ENCODE measurements at regions not wholly inside any gene's neighbourhood (a gene's known extent, or its start where the extent isn't known, plus 50 kb on each side); places are given as distances from the start of the nearest gene placed in this dataset.
"Not testable (repeated sequence)": the region's sequence is repeated elsewhere in the genome, so short reads cannot be mapped to it uniquely, and the experiment has no call there.

DNA sequence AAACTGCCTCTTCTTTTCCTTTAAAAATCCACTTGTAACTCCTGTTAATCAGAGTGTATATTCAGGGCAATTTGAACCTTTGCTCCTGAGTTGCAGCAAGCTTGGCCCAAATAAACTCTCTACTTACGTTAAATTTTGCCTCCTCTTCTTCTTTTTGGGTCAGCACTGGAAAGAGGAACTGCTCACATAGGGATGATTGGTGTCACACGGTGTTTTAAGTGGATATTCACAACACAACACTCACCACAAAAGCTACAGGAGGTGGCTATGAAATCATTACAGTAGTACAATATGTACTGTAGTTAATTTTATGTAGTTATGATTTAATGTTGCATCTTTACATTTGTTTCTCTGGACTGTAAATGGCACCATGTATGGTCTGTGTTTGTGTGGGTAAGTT is 96.8 kb upstream of the DOCK9 start:
- DNase-seq, result no peak

DNA sequence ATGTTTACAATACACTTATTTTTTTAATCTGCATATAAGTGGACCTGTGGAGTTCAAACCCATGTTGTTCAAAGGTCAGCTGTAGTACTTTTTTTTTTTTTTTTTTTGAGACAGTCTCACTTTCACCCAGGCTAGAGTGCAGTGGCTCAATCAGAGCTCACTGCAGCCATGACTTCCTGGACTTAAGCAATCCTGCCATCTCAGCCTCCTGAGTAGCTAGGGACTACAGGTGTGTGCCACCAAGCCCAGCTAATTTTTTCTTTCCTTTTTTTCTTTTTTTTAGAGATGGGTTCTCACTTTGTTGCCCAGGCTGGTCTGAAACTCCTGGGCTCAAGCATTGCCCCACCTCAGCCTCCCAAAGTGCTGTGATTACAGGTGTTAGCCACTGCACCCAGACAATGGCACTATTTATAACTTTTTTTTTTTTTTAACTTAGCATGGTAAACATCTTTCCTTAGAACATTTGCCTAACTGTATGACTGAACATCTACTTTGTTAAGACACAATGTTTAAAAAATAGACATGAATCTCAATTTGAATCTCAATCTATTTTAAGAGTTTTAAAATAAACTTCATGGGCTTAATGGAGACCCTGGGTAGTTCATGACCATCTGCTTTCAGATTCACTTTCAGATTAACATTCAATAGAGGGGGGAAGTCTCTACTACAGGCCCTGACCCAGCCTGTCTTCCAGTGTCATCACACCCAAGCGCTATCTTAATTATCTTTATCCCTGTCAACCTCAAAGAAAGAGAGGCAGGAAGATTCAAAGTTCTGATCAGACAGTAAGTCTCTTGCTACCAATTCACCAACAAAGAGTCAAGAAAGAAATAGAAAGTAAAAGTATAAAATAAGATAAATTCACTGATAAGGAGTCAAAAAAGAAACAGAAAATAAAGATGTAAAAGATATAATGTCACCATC is 97.7 kb upstream of the DOCK9 start:
- DNase-seq, result no peak

DNA sequence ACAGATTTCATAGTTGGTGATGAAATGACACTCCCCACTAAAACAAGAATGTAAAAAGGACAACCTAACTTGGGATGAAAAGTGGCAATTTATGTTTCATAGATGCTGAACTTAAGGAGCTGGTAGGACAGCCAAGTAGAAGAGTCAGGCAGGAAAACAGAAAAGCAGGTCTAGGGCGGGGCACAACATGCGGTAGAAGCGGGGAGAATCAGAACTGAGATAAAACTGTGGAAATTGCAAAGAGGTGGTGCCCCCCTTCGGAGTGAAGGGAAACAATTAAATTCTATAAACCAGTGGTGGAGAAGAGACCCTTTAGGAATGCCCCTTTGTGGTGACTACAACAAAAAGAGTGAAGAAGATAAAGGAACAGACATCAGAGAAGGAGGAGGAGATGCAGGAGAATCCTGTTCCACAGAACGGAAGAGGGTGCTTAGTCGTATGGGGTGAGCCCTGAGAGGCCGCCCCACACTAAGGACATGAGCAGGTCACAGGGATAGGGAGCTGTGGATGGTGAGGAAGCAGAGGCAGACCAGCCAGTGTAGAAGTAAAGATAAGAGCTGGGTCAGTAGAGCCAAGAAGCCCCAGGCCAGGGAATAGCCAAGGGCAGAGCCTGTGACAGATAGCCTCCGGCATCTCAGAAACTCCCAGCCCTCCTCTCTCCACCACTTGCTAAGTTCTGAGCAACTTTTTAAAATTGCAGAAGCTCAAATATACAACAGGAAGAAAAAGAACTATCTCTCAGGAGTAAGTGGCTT is 100.3 kb upstream of the DOCK9 start:
- no peak for DNase-seq

DNA sequence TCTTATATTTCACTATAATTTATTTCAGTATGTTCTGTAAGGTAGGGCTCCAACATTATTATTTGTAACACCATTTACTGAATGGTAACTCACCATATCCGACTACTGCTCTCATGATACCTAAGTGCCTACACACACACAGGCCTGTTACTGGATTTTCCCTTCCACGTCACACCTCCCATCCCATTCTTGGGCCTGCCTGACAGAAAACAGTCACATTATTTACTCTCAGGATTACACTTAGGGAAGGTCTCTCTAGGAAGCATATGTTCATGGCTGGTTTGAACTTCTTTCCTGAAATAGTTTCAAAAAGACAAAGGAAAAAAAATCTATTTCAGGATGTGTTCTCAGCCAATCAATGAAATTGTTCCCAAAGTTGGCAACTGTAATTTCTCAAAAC is 102.3 kb upstream of the DOCK9 start:
- DNase-seq, result no peak

DNA sequence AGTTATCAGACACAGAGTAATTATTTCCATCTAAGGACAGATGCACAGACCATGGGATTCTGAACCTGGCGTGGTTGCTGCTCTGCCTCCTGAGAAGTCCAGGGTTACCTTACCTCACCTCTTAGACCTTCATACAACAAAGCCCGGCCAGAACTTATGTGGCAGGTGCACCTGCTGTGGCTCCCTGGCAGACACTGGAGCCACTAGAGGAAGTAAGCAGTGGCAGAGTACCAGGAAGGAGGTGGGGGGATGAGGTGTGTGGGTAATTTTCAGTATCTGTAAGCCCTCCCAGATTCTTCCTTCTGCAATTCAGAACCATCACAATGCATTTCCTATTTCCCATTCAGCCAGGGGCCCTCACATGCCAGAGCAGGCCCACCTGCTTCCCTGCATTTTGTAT is 106.1 kb upstream of the DOCK9 start:
- no peak for DNase-seq

DNA sequence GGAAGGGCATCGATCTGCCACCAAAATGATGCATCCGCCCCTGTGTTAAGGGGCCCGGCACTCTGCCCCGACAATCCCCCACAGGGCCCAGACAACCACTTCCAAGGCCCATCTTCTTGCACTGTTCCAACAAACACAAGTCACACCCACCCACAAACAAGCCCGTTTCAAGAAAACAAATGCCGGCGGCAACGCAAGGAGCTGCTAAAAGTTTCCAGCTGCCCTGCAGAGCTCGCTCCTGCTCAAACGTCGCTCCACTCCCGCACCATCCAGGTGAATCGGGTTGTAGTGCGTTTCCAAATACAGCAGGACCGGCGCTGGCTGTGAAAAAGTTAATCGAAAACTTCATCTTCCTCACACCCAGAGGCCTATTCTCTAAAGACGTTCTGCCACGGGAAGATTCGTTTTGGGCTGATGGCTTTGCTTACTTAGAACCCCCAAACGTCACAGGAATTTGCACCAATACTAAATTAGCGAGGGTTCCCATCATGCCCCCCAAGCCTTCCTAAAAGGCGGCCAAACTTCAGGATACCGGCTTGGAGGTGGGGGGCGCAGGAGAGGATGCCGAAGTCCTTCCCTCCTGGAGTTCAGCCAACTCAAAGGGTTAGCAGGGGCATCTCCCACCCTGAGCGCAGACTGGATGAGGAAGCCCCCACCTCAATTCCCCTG is 107.4 kb upstream of the DOCK9 start:
- peak in 11 of 58 donors; percentile 1 to 58 (median 7) for DNase-seq

DNA sequence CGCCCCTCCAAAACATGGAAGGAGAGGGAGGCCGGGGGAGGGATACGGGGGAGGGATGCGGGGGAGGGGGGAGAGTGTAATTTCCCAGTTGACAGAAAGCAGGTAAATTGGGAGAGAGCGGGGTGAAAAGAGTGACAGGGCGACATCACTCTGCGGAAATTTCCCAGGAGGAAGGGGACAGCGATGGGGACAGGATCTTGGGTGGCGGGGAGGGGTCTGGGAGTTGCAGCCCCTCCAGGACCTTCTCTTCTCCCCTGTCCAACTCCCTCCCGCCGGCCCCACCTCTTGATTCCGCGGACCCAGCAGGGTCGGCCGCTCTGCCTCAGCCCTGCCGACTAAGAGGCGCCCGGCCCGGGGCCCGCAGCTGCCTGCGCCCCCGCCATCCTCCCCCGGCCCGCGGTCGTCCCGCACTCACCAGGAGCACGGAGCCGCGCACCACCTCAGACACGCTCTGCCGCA is 108.0 kb upstream of the DOCK9 start:
- DNase-seq, result peak in 12 of 58 donors; percentile 2 to 52 (median 21)

DNA sequence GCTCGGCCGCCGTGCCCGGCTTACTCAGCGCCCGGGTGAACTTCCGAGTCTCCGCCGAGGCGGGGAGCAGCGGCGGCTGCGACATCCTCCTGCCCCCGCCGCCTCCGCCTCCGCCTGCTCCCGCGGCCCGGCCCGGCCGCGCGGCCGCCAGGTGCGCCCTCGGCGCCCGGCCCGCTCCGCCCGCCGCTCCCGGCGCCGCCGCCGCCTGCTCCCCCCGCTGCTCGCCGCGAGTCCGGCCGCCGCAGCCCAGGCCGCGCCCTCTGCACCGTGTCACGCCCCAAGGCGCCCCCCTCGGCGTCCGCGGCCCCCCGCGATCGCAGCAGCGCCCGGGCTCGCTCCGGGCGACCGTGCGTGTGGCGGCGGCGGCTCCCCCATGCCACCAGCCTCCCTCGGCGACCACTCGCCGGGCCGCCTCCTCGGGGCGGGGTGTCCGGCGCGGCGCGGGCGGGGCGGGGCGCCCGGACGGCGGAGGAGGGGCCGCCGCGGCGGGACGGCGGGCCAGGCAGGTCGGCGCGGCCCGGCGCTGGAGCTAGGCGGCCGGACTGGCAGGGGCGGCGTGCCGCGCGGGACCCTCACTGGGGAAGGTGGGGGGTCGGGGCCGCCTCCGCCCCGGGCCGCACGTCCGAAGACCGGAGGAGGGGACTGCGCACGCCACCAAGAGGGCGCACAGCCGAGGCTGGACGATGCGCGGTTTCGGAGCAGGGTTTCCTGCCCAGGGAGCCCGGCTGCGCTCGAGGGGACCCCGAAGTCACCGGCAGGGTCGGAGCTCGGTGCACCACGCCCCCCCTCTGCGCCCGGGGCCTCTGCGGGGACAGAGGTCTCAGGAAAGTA is 108.6 kb upstream of the DOCK9 start:
- peak in 28 of 58 donors; percentile 3 to 60 (median 38) for DNase-seq

DNA sequence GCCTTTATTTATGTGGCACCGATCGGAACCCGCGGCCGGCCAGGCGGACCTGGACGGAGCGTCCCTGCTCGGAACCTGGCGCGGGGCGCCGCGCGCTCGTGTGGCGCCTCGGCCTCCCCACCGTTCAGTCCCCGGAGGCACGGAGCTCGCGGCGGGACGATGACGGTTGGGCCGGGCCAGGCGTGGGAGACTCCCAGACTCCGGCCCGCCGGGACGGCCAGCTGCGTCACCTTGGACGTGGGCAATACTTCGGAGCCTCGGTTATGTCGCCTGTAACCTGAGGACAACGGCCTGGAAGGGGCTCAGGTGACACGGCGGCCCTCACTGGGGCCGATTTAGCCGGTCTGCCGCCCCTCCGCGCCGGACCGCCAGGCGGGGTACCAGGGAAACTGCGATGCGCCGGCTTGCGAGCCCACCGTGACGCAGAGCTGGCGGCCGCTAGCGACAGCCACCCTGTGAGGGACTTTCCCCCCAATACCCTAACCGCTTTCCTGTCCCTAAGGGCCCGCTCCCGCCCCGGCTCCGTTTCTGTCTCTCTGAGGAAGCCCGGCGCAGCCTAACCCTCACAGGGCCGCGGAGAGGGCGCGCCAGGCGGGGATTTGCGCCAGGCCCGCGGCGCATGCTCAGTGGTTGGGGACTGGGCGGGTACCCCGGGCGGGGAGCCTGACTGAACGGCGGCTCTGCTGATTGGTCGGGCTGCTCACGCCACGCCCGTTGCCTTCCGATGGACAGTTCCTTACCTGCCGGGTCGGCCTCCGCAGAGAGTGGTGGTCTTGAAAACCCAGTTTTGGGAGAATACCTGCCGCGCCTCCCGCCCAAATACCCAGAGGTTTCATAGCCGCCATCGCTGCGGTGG is 109.5 kb upstream of the DOCK9 start:
- DNase-seq, result peak; percentile 50 to 95 (median 88)

DNA sequence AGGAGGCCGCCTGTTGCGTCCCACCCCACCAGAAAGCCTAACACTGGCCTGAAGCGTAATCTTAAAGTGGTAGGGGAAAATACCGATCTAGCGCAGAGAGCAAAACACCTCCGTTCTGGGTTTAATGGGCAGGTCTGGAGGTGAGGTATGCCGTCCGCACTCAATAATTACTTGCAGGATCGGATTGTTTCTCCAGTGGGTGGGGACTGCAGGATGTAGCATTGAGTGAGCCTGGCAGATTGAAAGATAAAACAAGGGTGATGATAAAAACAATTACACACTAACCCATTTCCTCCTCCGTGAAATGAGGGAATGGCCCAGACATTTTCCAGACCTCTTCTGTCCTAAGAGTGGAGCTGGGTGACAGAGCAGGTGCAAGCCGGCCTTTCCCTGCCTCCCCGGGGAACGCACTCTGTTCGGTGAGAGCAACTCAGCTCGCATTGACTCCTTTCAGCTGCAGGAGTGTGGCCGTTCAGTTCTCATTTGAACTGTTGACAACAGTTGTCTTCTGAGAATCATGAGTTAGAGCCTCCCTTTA is 110.2 kb upstream of the DOCK9 start:
- DNase-seq, result peak in 6 of 58 donors; percentile 11 to 39 (median 14)

DNA sequence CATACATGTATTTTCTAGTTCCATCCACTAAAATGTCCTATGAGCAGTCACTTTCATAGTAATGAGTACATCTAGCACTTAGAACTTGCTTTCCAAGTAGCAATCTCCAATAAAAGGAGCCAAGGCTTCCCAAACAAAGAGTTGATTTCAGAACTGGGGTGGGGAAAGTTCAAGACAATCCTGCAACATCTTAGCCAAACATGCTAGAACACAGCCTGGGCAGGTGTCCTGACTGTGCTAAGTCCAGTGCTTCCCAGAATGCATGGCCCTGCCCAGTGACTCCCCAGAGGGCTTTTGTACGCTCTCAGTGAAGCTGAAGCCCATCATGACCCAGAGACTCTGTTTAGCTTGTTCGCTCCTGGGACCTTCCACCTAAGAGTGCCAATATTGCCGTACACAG is 106.7 kb upstream of the UBAC2 start:
- DNase-seq, result no peak

DNA sequence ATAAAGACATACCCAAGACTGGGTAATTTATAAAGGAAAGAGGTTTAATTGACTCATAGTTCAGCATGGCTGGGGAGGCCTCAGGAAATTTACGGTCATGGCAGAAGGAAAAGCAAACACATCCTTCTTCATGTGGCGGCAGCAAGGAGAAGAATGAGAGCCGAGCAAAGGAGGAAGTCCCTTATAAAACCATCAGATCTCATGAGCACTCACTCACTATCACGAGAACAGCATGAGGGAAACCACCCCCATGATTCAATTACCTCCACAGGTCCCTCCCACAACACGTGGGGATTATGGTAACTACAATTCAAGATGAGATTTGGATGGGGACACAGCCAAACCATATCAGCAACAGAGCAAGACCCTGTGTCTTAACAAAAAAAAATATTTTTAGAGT is 98.8 kb upstream of the UBAC2 start:
- not testable (repeated sequence) for DNase-seq

DNA sequence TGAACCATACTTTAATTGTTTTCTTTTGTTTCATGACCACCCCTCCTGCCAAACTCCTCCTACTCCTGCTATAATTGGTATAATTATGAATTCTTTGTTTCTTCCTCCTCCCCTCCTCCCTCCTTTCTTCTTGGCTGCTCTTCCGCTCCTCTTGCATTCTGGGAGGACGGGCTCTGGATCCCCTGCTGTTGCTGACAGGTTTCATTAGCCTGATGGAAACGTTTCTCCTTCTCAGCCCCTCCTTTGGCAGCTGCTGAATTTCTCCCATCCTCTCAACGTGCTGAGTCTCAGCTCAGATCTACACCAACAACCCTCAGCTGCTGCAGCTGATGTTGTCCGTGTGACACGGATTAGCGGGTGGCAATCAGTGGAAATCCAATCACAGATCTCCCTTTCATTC is 97.1 kb upstream of the UBAC2 start:
- DNase-seq, result peak in 2 of 58 donors; percentile 2 to 7

DNA sequence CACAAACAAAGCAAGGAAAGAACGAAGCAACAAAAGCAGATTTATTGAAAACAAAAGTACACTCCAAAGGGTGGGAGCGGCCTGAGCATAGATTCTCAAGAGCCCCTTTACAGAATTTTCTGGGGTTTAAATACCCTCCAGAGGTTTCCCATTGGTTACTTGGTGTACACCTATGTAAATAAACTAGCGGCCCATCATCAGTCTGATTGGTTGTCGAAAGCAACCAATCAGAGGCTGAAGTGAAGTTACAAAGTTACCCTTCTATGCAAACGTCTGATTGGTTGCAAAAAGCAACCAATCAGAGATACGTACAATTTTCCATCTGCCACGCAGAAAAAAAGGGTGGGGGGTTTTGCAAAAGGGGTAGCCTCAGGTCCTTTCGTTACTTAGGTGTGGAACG is 96.3 kb upstream of the UBAC2 start:
- peak in 1 of 58 donors; percentile 11 for DNase-seq

DNA sequence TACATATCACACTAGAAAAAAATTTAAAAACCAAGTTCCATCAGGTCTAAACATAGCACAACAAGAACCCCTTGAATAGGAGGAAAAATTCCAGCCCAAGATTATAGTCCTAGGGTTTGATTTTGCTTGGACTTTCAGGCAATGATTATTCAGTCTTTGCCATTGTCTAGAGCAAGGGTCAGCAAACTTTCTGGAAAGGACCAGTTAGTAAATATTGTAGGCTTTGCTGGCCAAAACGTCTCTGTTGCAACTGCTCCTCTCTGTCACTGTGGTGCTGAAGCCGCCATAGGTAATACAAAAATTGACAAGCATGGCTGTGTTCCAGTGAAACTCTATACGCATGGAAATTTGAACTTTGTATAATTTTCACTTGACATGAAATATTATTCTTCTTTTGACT is 95.5 kb upstream of the UBAC2 start:
- no peak for DNase-seq

DNA sequence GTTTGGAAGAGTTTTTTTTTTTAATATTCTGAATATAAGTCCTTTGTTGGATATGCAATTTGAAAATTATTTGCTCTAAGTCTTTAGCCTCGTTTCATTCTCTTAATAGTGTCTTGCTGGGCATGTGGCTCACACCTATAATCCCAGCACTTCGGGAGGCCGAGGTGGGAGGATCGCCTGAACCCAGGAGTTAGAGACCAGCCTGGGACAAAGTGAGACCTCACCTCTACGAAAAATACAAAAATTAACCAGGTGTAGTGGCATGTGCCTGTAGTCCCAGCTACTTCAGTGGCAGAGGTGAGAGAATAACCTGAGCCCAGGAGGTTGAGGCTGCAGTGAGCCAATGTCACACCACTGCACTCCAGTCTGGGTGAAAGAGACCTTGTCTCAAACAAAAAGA is 87.3 kb upstream of the UBAC2 start:
- DNase-seq, result no peak

DNA sequence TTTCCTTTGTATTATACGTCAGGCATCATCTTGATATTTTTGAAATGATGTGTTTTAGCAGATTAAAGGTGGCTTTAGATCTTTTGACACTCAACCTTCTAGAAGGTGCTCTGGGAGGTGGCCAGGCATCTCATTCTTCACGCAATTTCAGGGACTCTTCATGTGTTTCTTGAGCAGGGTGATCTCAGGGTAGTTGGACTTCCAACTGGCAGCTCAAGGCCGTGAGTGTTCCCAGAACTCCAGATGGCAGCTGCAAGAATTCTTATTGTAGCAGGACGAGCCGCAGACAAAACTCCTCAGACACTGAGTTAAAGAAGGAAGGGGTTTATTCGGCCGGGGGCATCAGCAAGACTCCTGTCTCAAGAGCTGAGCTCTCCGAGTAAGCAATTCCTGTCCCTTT is 82.5 kb upstream of the UBAC2 start:
- DNase-seq, result no peak

DNA sequence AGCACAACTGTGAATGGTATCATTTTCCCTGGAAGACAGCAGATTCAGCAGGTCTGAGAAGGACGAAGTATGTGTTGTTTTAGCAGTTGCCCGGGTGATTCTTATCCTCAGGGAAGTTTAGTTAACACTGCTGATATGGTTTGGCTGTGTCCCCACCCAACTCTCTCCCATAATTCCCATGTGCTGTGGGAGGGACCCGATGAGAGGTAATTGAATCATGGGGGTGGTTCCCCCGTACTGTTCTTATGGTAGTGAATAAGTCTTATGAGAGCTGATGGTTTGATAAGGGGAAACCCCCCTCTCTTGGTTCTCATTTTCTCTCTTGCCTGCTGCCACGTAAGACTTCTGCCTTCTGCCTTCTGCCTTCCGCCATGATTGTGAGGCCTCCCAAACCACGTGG is 81.0 kb upstream of the UBAC2 start:
- no peak for DNase-seq

DNA sequence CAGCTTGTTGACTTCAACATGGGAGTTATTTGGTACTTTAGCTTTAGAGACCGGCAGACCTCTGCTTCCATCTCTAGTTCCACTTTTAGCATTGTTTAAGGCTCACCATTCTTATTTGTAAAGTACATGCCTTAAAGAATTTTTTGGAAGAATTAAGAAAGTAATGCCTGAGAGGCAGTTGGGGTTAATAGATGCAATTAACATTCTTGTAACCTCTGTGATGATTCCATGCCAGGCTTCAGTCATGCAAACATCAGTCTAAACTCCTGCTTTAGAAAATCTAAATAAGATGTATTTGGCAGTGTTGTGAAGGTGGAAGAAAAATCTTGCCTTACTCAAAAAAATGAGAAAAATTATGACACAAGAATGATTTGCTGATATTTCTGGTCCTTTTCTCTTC is 79.9 kb upstream of the UBAC2 start:
- no peak for DNase-seq

DNA sequence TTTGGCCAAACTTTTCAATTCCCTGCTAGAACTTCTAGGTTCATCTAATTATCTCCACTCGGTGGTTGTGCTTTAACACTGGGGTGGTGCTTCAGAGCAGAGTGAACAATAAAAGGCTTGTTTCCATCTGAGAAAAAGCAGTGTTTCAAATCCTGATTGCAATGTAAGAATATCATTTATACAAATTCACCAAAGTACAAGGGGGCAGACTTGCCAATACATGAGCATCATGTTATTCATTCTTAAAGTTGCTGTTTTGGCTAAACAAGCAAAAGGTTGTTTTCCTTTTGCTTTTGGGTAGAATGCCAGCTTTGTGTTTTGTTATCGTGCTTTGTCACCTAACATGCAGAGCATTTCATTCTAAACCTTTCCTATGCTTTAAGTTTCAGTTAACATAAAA is 78.5 kb upstream of the UBAC2 start:
- DNase-seq, result peak in 1 of 58 donors; percentile 4

All from anterior cingulate cortex (tissue), 58 donors.